Parathyroid adenoma (tissue), 2 donors: ENCODE measurements at regions not wholly inside any gene's neighbourhood (a gene's known extent, or its start where the extent isn't known, plus 50 kb on each side); places are given as distances from the start of the nearest gene placed in this dataset.

Experiments used
- H2AFZ ChIP-seq: fragments of 300-600 bp; sonication (generic); one replicate; pipeline ENCODE4 v1.7.0; 2017; ENCODE audit warnings: antibody characterized with exemption, mild to moderate bottlenecking
- H3K27ac ChIP-seq: fragments of 300-600 bp; sonication (generic); one replicate; pipeline ENCODE4 v1.7.0; 2017
- H3K27me3 ChIP-seq: fragments of 300-600 bp; sonication (generic); one replicate; pipeline ENCODE4 v1.7.0; 2017; ENCODE audit warnings: low read length; ENCODE audit not compliant: control insufficient read depth, insufficient read depth
- H3K36me3 ChIP-seq: fragments of 300-600 bp; sonication (generic); one replicate; pipeline ENCODE4 v1.7.0; 2017; ENCODE audit warnings: low read length; ENCODE audit not compliant: control insufficient read depth, insufficient read depth
- H3K4me1 ChIP-seq: fragments of 300-600 bp; sonication (generic); one replicate; pipeline ENCODE4 v1.7.0; 2017; ENCODE audit warnings: control low read depth
- H3K4me2 ChIP-seq: fragments of 300-600 bp; sonication (generic); one replicate; pipeline ENCODE4 v1.7.0; 2017; ENCODE audit warnings: low read length
- H3K4me3 ChIP-seq: fragments of 300-600 bp; sonication (generic); one replicate; pipeline ENCODE4 v1.7.0; 2017; ENCODE audit warnings: low read depth, low read length
- H3K79me2 ChIP-seq: fragments of 300-600 bp; sonication (generic); one replicate; pipeline ENCODE4 v1.7.0; 2017; ENCODE audit warnings: control low read depth
- H3K9ac ChIP-seq: fragments of 300-600 bp; sonication (generic); one replicate; pipeline ENCODE4 v1.7.0; 2017; ENCODE audit warnings: mild to moderate bottlenecking
- H3K9me3 ChIP-seq: fragments of 300-600 bp; sonication (generic); one replicate; pipeline ENCODE4 v1.7.0; 2017; ENCODE audit warnings: low read length; ENCODE audit not compliant: control insufficient read depth
- CTCF ChIP-seq: fragments of 300-600 bp; sonication (generic); IDR thresholded peaks from one replicate; pipeline ENCODE4 v1.7.0; 2017; ENCODE audit warnings: antibody characterized with exemption, mild to moderate bottlenecking
- donor health status: primary hyperparathyroidism.

GRCh38 chr11:93958991-93959390, 62.2 kb upstream of the HEPHL1 start:
- Histone ChIP-seq H3K79me2 (no peaks in the 10 kb centered on the region), H2AFZ (no peak overlapping the region), H3K27ac (no peak overlapping the region), H3K4me2 (no peak overlapping the region), H3K27me3 (no peaks in the 10 kb centered on the region), H3K4me3 (no peak overlapping the region), H3K36me3 (no peaks in the 10 kb centered on the region), H3K9me3 (no peaks in the 10 kb centered on the region), H3K9ac (no peak overlapping the region), H3K4me1 (no peaks in the 10 kb centered on the region)
- TF ChIP-seq CTCF, result no peak

- TF ChIP-seq CTCF, result no peak
- Histone ChIP-seq H3K27ac (no peak overlapping the region), H3K36me3 (no peaks in the 10 kb centered on the region), H3K9me3 (no peaks in the 10 kb centered on the region), H3K9ac (no peak overlapping the region), H3K4me1 (no peaks in the 10 kb centered on the region), H3K79me2 (no peaks in the 10 kb centered on the region), H2AFZ (no peak overlapping the region), H3K4me2 (no peak overlapping the region), H3K4me3 (no peak overlapping the region), H3K27me3 (no peaks in the 10 kb centered on the region)
Observed at GRCh38 chr11:93959663-93960062, 61.5 kb upstream of the HEPHL1 start.

- H3K79me2 ChIP-seq, result no peaks in the 10 kb centered on the region
- no peak overlapping the region for H3K4me2 ChIP-seq
- no peak overlapping the region for H3K9ac ChIP-seq
- TF ChIP-seq CTCF, result no peak
- no peaks in the 10 kb centered on the region for H3K4me1 ChIP-seq
- no peak overlapping the region for H3K27ac ChIP-seq
- H3K4me3 ChIP-seq, result no peak overlapping the region
- H3K36me3 ChIP-seq, result no peaks in the 10 kb centered on the region
- H3K27me3 ChIP-seq, result no peaks in the 10 kb centered on the region
- no peaks in the 10 kb centered on the region for H3K9me3 ChIP-seq
- no peak overlapping the region for H2AFZ ChIP-seq
Observed at GRCh38 chr11:93963072-93963471, 58.1 kb upstream of the HEPHL1 start.

- no peak overlapping the region for H3K9ac ChIP-seq
- H3K4me1 ChIP-seq, result no peaks in the 10 kb centered on the region
- no peak for TF ChIP-seq CTCF
- H3K4me2 ChIP-seq, result no peak overlapping the region
- H3K4me3 ChIP-seq, result no peak overlapping the region
- H3K36me3 ChIP-seq, result no peaks in the 10 kb centered on the region
- H3K9me3 ChIP-seq, result no peaks in the 10 kb centered on the region
- no peaks in the 10 kb centered on the region for H3K27me3 ChIP-seq
- H3K79me2 ChIP-seq, result no peaks in the 10 kb centered on the region
- H2AFZ ChIP-seq, result no peak overlapping the region
- no peak overlapping the region for H3K27ac ChIP-seq
Observed at GRCh38 chr11:93967258-93967657, 53.9 kb upstream of the HEPHL1 start.

- H3K79me2 ChIP-seq, result no peaks in the 10 kb centered on the region
Observed at GRCh38 chr11:93967944-93968343, 53.2 kb upstream of the HEPHL1 start.

More at GRCh38 chr11:93967944-93968343, 53.2 kb upstream of the HEPHL1 start:
- no peak for TF ChIP-seq CTCF
- Histone ChIP-seq H2AFZ (no peak overlapping the region), H3K27ac (no peak overlapping the region), H3K4me1 (no peaks in the 10 kb centered on the region), H3K4me3 (no peak overlapping the region), H3K27me3 (no peaks in the 10 kb centered on the region), H3K9me3 (no peaks in the 10 kb centered on the region), H3K9ac (no peak overlapping the region), H3K36me3 (no peaks in the 10 kb centered on the region), H3K4me2 (no peak overlapping the region)
